GM18909 (cell line): ENCODE measurements at regions not wholly inside any gene's neighbourhood (a gene's known extent, or its start where the extent isn't known, plus 50 kb on each side); places are given as distances from the start of the nearest gene placed in this dataset.

Experiments
- ATAC-seq: cut with Tn5 transposase; IDR thresholded peaks from one replicate; pipeline ENCODE4 v1.9.1; 2021; ENCODE audit warnings: mild to moderate bottlenecking; ENCODE audit not compliant: unreplicated experiment, poor library complexity

DNA sequence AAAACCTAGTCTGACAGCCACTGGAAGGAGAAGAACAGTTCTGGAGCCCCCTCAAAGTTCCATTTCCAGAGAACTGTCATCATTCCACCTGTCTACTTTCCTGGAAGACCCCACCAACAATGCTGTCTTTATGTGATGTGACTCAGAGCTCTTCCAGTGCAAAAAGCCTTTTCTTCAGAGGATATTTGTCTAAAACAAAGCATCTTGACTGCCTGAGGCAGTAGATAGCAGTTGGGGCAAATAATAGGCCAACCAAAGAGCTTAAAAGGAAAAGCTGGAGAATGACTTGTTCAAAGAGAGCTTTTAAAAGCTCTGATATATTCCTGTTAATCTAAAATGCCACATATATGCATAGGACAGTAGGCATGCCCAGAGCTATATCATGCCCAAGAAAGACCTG is 62.6 kb downstream of the MIS18A start:
- ATAC-seq = no peak

DNA sequence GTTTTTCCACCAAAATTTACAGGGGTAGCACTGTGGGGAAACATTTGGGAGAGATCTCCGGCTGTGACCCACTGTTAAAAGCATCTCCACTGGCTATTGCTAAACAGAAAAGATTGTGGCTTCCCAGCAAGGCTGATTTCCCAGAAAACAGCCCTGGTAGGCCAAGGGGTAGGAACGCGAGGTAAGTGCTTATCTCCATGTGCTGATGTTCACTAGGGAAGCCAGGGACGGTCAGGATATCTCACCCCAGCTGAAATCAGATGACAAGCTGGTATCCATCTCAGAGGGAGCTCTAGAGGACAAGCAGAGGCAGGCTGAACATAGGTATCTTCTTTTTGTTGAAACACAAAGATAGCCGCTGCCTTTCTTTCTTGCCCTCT is 63.6 kb downstream of the MIS18A start:
- no peak for ATAC-seq

DNA sequence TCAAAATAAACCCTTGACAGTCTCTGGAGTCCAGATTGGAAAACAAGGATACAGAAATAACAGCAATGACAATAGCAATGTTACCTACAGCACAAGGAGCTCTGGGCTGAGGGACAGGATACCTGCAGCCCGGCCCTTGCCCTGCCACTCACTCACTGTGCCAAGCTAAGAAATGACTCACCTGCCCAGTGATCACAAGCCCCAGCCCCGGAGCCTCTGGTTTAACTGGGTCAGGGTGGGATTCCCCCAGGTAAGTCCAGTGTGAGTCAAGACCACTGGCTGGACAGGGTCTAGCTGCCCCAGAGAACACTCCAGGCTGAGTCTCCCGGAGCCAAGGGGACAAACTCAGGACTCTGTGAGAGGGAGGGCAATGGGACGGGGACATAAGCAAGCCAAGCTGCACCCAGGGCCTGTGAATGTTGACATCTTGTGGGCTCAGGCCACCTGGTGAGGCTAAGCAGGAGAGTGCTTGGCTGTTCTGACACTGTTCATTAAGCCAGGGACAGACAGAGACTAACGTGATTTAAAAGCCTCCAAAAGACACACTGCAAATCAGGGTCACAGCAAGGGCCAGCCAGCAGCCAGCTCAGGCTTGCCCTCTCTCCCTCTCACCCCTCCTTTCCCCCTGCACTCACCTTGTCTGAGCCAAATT is 64.1 kb downstream of the MIS18A start:
- no peak for ATAC-seq

DNA sequence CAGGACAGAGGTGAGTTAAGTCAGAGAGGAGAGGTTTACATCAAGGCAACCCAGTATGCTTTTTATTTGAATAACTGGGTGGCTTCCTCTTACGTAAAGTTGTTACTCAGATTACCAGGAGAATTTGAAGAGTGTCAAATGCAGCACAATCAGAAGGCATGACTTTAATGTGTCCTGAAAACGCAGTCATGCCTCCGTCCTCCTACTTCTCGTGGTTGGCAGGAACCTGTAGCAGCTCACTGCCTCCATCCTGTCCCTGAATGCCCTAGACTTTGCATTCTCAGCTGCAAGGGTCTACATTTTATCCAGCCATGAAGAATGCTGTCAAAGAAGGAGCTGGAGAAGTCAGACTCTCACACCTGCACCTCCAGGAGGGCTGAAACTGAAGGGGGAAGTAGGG is 66.7 kb downstream of the MIS18A start:
- no peak for ATAC-seq

DNA sequence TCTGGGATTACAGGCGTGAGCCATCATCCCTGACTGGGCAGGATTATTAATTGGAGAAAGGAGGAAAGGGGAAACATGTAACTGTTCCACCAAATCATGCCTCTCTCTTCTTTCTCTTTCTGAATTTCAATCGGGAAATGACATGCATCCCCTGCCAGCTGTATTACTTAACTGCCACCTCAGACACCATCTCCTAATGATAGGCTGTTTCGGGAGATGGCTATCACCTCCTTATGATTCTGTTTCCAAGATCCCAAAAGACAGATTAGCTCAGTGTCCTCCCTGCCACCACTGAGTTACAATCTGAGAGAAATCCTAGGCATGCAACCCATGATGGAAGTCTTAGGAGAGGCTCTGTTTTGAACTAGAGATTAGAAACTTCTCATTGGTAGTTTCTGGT is 67.5 kb downstream of the MIS18A start:
- ATAC-seq = no peak

DNA sequence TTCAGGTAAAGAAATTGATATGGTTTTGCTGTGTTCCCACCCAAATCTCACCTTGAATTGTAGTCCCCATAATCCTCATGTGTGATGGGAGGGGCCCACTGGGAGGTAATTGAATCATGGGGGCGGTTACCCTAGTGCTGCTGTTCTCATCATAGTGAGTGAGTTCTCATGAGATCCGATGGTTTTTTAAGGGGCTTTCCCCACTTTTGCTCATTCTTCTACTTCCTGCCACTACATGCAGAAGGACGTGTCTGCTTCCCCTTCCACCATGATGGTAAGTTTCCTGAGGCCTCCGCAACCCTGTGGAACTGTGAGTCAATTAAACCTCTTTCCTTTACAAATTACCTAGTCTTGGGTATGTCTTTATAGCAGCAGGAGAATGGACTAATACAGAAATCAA is 69.3 kb downstream of the MIS18A start:
- ATAC-seq = no peak

- ATAC-seq = no peak
Measured at GRCh38 chr21:32207406-32207716, 71.5 kb downstream of the MIS18A start.

DNA sequence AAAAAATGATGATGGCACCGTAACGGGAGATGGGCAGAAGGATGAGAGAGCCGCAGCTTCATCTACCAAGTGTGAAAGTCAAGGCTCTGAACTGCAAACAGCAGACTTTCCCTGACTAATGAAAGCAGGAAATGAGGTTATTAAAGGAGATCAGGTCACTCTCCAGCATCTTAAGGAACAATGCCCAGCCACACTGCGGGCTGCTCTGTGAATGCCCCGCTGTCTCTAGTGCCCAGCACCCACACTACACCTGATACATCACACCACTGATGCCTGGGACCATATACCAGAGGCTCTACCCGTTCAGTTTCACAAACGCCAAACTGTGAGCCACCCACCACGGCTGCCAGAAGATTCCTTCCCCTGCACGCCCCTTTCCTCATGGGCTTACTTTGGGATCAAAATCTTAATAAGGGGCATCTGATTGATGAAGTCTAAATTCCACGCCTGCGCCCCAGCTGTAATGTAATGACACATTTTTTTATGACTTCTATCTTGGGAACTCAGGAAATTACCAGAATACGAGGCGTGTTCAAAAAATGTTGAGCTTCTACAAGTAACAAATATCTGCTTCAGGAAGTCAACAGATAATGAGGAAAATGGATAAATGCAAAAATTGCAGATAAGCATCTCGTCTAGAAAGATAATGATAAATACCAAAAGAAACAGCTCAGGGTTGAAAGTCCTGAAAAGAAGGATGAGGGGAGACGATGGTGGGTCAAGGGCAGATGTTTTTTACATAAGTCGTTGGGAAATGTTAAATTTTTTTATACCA is 72.0 kb downstream of the MIS18A start:
- no peak for ATAC-seq

- ATAC-seq = no peak
Measured at GRCh38 chr21:32203877-32204480, 74.9 kb downstream of the MIS18A start.

DNA sequence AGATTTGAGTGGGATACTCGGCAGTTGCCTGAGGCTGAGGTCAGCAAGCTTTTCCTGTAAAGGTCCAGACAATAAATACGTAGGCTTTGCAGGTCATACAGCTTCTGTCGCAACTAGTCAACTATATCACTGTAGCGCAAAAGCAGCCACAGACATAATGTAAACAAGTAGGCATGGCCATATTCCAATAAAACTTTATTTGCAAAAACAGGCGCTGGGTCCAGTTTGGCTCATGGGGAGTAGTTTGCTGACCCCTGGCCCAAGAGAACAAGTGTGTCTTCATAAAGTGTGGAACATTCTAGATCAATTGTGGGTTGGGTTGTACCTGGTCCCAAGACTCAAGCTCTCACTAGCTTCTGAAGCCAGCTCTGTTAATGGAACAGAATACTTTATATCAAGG is 78.8 kb downstream of the MIS18A start:
- no peak for ATAC-seq

GRCh38 chr21:32198384-32198783 is 80.5 kb downstream of the MIS18A start:
- no peak for ATAC-seq

- ATAC-seq = no peak
Measured at GRCh38 chr21:32197896-32198295, 81.0 kb downstream of the MIS18A start.

GRCh38 chr21:32196001-32196400 is 82.8 kb downstream of the MIS18A start:
- no peak for ATAC-seq

GRCh38 chr21:32193098-32193465 is 85.8 kb downstream of the MIS18A start:
- ATAC-seq = no peak

DNA sequence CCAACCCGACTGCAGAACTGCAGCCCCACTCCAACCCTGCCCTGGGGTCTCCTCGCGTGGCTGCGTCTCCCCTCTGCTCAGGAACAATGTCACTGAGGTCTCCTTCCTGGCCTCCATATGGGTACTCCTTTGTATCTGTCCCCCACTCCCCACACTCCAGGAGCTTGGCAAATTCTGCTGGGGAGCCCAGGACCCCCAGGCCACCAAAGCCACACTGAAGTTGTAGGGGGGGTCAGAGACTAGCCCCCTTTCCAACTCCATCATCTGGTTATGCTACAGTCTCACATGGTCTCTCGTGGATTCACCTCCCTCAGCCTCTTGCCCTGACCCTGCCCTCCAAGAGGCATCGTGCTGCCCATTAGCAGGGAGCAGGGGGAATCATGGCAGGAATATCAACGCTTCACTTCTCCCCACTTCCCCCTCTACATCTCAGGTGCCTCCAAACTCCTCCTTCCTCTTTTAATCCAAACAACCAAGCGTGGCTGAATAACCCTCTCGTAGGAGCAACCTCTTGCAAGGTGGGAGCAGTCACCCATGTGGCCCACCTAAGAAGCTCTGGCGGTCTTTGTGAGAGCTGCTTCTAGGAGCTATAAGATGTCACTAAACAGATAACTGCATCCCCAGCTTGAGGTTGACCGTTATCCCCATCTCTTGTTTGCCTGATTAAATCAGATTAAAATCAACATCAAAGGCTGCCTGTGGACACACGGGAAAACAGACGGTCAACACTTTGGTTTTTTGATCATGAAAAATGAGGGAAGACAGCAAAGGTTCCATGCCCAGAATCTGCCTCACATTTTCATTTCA is 86.4 kb downstream of the MIS18A start:
- ATAC-seq = no peak

DNA sequence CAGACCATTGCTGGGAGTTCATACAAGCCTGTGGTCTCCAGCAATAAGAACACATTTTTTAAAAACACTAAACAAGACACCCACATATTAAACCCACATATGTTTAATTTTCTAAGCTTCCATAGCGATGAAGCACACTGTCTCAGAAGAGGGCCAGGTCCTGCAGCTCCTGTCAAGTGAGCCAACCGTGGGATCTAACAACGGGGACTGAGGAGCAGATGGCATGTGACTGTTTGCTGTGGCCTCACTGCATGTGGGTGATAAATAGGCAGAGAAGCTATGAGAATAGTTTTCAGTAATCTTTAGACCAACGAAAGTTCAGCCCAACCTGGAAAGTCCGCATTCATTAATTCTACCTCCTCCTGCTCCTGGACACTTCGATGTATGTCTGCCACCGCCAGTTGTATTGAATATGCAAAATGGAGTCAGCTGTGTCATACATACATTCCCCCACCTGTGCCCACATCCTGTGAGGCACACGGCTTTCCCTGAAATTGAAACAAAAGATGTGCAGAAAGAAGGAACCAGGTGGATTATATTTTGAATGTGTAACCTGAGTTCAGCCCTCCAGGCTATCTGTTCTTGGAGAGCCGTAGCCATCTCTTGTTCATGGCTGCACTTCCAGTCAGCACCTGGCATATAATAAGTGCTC is 88.2 kb downstream of the MIS18A start:
- no peak for ATAC-seq

DNA sequence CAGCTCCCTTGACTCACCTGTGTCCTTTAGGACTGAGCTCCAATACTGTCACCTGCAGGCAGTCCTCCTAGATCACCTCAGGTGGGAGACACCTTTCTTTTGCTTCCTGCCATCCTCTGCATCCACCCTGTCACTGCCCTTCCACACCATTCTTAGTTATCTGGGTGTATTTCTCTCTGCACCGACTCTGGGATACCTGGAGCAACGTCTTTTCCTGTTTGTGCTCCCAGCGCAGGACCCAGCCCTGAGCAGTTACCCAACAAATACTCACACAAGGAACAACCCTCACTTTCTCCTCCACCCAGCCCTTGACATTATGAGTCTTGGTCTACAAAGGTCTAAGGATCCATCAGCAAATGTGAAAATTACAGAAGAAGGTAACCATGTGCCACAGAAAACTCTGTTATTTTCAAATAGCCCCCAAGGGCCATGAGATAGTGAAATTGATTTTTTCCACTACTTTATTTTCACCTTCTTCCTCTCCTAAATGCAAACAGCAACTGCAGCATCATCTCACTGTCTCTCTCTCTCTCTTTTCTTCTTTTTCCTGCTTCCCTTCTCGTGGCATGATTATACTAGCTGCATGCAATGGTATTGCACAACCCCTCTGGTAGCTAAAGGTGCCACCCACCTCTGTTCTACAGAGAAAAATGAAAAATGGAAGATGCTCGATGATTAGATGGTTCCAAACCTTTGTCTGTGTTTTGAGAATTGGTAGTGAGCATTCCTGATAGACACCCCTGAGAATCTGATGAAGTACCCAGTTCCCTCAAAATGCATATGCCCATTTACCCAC is 89.0 kb downstream of the MIS18A start:
- no peak for ATAC-seq

- ATAC-seq = no peak
Measured at GRCh38 chr21:32186804-32187203, 92.0 kb downstream of the MIS18A start.

- ATAC-seq = no peak
Measured at GRCh38 chr21:32185726-32186125, 93.1 kb downstream of the MIS18A start.

DNA sequence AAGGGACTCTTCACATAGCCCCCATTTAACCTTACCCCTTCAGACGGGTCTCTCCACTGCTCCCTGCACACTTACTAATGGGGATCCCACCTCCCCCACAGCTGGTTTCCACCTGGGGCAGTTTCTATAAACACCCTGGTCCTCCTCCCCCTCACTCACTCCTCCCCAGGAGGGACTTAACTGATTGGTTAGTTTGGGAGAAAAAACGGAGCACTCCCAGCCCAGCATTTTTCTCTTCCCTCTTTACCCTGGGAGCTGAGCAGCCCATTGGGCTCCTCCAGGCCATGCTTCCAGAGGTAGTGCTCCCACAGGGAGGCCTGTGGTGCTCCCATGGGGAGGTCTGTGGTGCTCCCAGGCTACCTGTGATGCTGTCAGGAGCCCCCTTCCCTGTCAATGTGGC is 93.7 kb downstream of the MIS18A start:
- no peak for ATAC-seq
